ENCODE measurements at regions not wholly inside any gene's neighbourhood (a gene's known extent, or its start where the extent isn't known, plus 50 kb on each side); places are given as distances from the start of the nearest gene placed in this dataset.

GRCh38 chr20:4069751-4070150 is 54.4 kb upstream of the RNF24 start:
- no peak for DNase-seq (ENCODE audit: extremely low read depth, low read depth)
- TF ChIP-seq, protein P1, sequence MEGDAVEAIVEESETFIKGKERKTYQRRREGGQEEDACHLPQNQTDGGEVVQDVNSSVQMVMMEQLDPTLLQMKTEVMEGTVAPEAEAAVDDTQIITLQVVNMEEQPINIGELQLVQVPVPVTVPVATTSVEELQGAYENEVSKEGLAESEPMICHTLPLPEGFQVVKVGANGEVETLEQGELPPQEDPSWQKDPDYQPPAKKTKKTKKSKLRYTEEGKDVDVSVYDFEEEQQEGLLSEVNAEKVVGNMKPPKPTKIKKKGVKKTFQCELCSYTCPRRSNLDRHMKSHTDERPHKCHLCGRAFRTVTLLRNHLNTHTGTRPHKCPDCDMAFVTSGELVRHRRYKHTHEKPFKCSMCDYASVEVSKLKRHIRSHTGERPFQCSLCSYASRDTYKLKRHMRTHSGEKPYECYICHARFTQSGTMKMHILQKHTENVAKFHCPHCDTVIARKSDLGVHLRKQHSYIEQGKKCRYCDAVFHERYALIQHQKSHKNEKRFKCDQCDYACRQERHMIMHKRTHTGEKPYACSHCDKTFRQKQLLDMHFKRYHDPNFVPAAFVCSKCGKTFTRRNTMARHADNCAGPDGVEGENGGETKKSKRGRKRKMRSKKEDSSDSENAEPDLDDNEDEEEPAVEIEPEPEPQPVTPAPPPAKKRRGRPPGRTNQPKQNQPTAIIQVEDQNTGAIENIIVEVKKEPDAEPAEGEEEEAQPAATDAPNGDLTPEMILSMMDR (IDR thresholded peaks at IDR 0.05; ENCODE audit: low read depth, low read length), result no peak

GRCh38 chr20:4068708-4069107 is 53.4 kb upstream of the RNF24 start:
- no peak for DNase-seq (ENCODE audit: extremely low read depth, low read depth)
- TF ChIP-seq, protein P1 (IDR thresholded peaks at IDR 0.05; ENCODE audit: low read depth, low read length), result no peak

- DNase-seq (ENCODE audit: extremely low read depth, low read depth), result no peak
- TF ChIP-seq, protein P1 (IDR thresholded peaks at IDR 0.05; ENCODE audit: low read depth, low read length), result no peak
Measured at GRCh38 chr20:4067600-4068261, 52.4 kb upstream of the RNF24 start.

DNA sequence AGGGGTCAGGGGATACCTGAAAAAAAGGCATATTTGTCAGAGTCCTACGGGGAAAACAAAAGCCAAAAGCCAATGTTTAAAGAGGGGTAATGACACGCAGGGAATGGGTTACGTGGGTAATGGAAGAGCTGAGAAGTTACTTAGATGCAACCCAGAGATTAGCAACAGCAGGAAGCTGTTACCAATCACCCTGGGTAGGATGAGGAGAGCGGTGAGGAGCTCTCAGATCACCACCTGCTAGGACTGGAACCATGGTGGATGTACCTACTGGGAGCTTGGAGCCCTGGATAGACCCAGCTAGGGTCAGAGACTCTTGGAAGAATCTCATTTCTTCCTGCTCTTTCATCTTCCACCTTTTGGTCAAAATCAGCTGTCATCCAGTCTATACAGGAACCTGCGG is 51.2 kb upstream of the RNF24 start:
- TF ChIP-seq, protein P1 (IDR thresholded peaks at IDR 0.05; ENCODE audit: low read depth, low read length), result no peak
- DNase-seq (ENCODE audit: extremely low read depth, low read depth), result no peak

DNA sequence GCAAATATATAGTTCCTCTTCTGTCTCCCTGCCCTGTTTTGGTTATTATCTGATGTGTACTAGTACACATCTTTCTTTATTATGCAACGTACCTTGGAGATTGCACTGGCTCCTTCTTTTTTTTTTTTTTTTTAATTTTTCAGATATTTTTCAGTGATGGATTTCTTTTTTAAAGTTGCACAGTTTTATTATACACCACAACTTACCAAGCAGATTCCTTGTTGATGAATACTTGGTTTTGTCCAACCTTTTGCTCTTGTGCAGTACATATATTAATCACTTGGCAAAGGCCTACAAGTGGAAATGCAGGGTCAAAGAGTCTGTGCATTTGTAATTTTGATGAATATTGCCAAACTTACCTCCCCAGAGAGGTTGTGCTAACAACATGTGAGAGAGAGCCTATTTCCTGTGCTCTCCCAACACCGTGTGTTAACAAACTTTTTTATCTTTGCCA is 50.1 kb upstream of the RNF24 start:
- TF ChIP-seq, protein P1 (IDR thresholded peaks at IDR 0.05; ENCODE audit: low read depth, low read length), result no peak
- no peak for DNase-seq (ENCODE audit: extremely low read depth, low read depth)

Measured in AG09319 (cell line).